ENCODE measurements at regions not wholly inside any gene's neighbourhood (a gene's known extent, or its start where the extent isn't known, plus 50 kb on each side); places are given as distances from the start of the nearest gene placed in this dataset.

- DNase-seq (ENCODE audit: low read depth in 2 of 2) = no peak
Observed at GRCh38 chr15:77764095-77764494, 131.4 kb upstream of the LINGO1 start.

GRCh38 chr15:77762747-77763355 is 130.1 kb upstream of the LINGO1 start:
- no peak for DNase-seq (ENCODE audit: low read depth in 2 of 2)

DNA sequence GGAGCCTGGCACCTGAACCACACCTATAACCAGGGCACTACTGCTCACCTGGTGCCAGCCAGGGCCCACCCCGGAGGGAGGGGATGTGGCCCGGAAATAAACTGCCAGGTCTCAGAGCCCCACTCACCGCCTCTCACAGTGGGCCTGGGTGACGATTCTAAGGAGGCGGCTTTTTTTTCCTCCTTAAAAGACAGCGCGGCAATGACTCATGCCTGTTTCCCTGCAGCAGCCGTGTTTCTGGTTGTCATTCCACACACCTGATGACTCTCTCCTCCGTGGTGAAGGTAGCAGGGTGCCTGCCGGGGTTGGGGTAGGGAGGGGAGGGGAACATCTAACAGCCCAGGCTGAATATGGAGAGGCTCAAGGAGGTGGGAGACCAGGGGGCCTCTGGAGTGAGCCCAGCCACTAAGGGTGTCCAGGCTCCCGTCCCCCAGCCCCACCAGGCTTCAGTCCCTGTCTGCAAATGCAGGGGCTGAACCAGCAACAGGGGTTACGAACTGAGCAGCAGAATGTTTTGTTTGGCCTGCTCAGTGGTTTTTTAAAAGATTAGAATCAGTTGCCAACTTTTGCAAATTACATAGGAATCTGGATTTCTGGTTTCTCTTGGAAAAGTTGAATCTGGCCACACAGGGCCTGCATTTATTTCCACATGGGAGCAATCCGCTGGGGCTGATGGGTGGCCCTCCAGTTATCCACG is 127.3 kb upstream of the LINGO1 start:
- DNase-seq (ENCODE audit: low read depth in 2 of 2) = no peak

- no peak for DNase-seq (ENCODE audit: low read depth in 2 of 2)
Observed at GRCh38 chr15:77753939-77754338, 121.2 kb upstream of the LINGO1 start.

DNA sequence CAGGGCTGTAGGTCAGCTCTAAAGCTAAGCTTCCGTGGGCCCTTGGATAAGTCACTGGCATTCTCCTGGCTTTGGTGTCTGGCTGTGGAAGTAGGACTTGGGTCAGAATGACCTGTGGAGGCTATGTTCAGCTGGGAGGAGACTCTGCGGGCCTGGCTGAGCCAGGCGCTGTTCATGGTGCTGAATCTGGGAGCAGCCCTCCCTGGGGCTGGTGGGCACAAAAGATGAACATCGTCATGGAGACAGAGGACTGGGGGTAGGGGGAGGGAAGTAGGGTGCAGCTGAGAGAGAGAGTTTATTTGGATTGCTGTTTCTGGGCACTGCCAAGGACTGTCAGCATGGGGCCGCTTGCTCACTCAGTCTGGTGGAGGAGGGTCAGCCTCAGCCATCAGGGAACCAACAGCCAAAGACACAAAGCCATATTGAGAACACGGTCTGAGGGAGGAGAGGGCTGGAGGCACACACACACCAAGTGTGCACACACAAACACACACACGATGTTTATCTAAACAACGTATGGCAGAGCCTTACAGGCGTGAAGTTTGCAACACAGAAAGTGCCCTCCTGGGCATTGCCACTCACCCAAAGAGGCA is 120.7 kb upstream of the LINGO1 start:
- DNase-seq (ENCODE audit: low read depth in 2 of 2) = no peak

GRCh38 chr15:77749998-77750540 is 117.4 kb upstream of the LINGO1 start:
- DNase-seq (ENCODE audit: low read depth in 2 of 2) = no peak

GRCh38 chr15:77749236-77749997 is 116.7 kb upstream of the LINGO1 start:
- no peak for DNase-seq (ENCODE audit: low read depth in 2 of 2)

DNA sequence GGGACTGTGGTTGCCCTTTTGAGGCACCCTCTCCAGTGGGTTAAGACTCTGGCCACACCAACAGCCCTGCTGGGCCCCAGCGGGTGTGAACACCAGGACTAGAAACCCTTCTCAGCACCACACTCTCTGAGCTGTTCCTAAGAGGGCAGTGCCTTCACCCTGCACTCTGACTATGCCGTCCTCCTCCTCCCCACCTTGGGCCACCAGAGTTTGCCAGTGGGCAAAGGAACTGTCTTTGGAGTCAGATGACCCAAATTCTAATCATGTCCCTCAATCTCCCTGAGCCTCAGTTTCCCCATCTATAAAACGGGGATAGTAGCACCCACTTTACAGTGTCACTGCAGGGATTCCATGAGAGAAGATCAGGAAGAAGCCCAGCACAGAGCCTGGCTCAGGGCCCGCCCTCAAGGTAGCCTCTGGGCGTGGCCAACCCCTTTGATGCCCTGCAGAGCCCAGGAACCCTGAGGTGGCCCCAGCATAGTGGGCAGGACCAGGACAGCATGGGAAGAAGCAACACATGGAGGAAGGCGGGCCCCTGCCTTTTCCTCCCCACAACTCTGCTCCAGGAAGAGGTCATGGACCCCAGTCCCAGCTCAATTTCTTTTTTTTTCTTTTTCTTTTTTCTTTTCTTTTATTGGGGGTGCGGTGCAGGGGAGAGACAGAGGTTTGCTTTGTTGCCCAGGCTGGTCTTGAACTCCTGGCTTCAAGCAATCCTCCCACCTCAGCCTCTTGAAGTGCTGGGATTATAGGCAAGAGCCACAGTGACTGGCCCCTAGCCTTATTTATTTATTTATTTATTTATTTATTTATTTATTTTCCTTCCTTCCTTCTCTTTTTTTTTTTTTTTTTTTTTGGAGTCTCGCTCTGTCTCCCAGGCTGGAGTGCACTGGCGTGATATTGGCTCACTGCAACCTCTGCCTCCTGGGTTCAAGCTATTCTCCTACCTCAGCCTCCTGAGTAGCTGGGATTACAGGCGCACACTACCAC is 115.7 kb upstream of the LINGO1 start:
- DNase-seq (ENCODE audit: low read depth in 2 of 2) = no peak

GRCh38 chr15:77747175-77748077 is 114.7 kb upstream of the LINGO1 start:
- DNase-seq (ENCODE audit: low read depth in 2 of 2) = no peak

GRCh38 chr15:77746254-77747174 is 113.8 kb upstream of the LINGO1 start:
- DNase-seq (ENCODE audit: low read depth in 2 of 2) = no peak

DNA sequence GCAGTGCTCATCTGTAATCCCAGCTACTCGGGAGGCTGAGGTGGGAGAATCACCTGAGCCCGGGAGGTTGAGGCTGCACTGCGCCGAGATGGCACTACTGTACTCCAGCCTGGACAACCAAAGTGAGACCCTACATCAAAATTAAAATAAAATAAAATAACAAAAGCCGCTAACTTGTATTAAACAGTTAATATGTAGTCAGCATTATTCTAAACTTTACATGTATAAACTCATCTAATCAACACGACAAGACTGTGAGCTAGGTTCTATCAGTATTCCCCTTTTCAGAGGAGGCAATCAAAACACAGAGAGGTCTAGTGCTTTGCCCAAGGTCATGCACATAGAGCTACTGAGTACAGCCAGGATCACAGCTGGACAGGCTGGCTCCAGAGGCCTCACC is 111.7 kb upstream of the LINGO1 start:
- DNase-seq (ENCODE audit: low read depth in 2 of 2) = no peak

GRCh38 chr15:77742570-77742969 is 109.9 kb upstream of the LINGO1 start:
- no peak for DNase-seq (ENCODE audit: low read depth in 2 of 2)

- no peak for DNase-seq (ENCODE audit: low read depth in 2 of 2)
Observed at GRCh38 chr15:77742127-77742526, 109.4 kb upstream of the LINGO1 start.

DNA sequence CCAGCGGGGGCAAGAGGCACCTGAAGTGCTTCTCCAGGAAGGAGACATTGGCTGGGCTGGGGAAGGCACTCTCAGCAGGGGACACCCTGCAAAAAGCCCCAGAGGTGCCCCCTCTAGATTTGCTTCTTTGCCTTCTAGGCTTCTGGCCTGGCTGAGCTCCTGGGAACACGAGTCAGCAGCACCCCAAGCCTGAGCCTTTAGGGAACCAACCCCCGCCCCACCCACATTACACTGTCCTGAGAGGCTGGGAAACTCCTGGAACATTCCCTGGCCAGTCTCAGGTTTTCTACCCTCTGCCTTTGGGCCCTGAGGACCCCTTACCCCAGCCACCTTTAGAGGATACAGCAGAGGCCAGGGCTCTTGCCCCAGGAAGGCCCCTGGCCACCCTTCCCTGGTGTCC is 108.4 kb upstream of the LINGO1 start:
- no peak for DNase-seq (ENCODE audit: low read depth in 2 of 2)

GRCh38 chr15:77739591-77740378 is 107.1 kb upstream of the LINGO1 start:
- DNase-seq (ENCODE audit: low read depth in 2 of 2) = no peak

- DNase-seq (ENCODE audit: low read depth in 2 of 2) = no peak
Observed at GRCh38 chr15:77738441-77739302, 106.0 kb upstream of the LINGO1 start.

DNA sequence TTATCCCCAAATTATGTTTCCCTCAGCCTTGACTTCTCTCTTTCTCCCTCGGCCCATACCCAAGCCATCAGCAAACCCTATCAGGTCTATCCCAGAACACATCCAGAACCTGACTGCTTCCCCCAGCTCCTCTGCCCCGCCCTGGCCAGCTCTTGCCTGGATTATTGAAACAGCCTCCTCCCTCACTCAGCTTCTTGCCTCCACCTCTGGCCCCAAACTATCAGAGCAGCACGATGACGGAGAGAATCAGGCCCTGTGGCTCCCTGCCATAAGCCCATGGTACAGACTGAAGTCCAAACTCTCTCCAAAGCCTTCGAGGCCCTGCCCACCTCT is 105.3 kb upstream of the LINGO1 start:
- DNase-seq (ENCODE audit: low read depth in 2 of 2) = no peak

Measured in stimulated activated CD8-positive, alpha-beta memory T cell treated with anti-CD3 and anti-CD28 coated beads, Interleukin-2, amount 100 ng/mL, for 48 hours (primary cell).